ENCODE measurements at regions not wholly inside any gene's neighbourhood (a gene's known extent, or its start where the extent isn't known, plus 50 kb on each side); places are given as distances from the start of the nearest gene placed in this dataset.
A peak's percentile ranks its signal among the peaks of the same experiment; 100 is the strongest.
"Not testable (repeated sequence)": the region's sequence is repeated elsewhere in the genome, so short reads cannot be mapped to it uniquely, and the experiment has no call there.

GRCh38 chr5:1652873-1653697 lies 129.3 kb upstream of the LPCAT1 start:
- no peak for DNase-seq (ENCODE audit: low read depth)

- no peak for DNase-seq (ENCODE audit: low read depth)
Measured at GRCh38 chr5:1651971-1652872, 128.5 kb upstream of the LPCAT1 start.

- no peak for DNase-seq (ENCODE audit: low read depth)
Measured at GRCh38 chr5:1651250-1651649, 127.5 kb upstream of the LPCAT1 start.

GRCh38 chr5:1649554-1649953 lies 125.8 kb upstream of the LPCAT1 start:
- no peak for DNase-seq (ENCODE audit: low read depth)

GRCh38 chr5:1648806-1649205 lies 125.0 kb upstream of the LPCAT1 start:
- no peak for DNase-seq (ENCODE audit: low read depth)

GRCh38 chr5:1647580-1647979 lies 123.8 kb upstream of the LPCAT1 start:
- no peak for DNase-seq (ENCODE audit: low read depth)

- DNase-seq (ENCODE audit: low read depth), result peak; percentile 63
Measured at GRCh38 chr5:1644810-1645571, 121.2 kb upstream of the LPCAT1 start.

GRCh38 chr5:1644393-1644809 lies 120.6 kb upstream of the LPCAT1 start:
- DNase-seq (ENCODE audit: low read depth), result not testable (repeated sequence)

- no peak for DNase-seq (ENCODE audit: low read depth)
Measured at GRCh38 chr5:1643651-1644392, 120.1 kb upstream of the LPCAT1 start.

- DNase-seq (ENCODE audit: low read depth), result no peak
Measured at GRCh38 chr5:1642621-1643061, 118.9 kb upstream of the LPCAT1 start.

- DNase-seq (ENCODE audit: low read depth), result no peak
Measured at GRCh38 chr5:1642221-1642620, 118.5 kb upstream of the LPCAT1 start.

- peak; percentile 81 for DNase-seq (ENCODE audit: low read depth)
Measured at GRCh38 chr5:1641560-1642166, 117.9 kb upstream of the LPCAT1 start.

GRCh38 chr5:1641041-1641440 lies 117.3 kb upstream of the LPCAT1 start:
- no peak for DNase-seq (ENCODE audit: low read depth)

GRCh38 chr5:1640421-1640881 lies 116.7 kb upstream of the LPCAT1 start:
- DNase-seq (ENCODE audit: low read depth), result no peak

- no peak for DNase-seq (ENCODE audit: low read depth)
Measured at GRCh38 chr5:1639757-1640156, 116.0 kb upstream of the LPCAT1 start.

- DNase-seq (ENCODE audit: low read depth), result no peak
Measured at GRCh38 chr5:1638658-1639400, 115.1 kb upstream of the LPCAT1 start.

GRCh38 chr5:1637639-1638481 lies 114.1 kb upstream of the LPCAT1 start:
- DNase-seq (ENCODE audit: low read depth), result no peak

GRCh38 chr5:1636981-1637638 lies 113.3 kb upstream of the LPCAT1 start:
- no peak for DNase-seq (ENCODE audit: low read depth)

Data from CMK (cell line).